Lower leg skin (tissue), 4 donors: ENCODE measurements at regions not wholly inside any gene's neighbourhood (a gene's known extent, or its start where the extent isn't known, plus 50 kb on each side); places are given as distances from the start of the nearest gene placed in this dataset.

ENCODE experiments used
- DNase-seq, 2 donors: peaks; one replicate each; pipeline ENCODE4 v3.0.0-alpha.2; 2019; ENCODE audit warnings: low spot score in 2 of 2
- H3K4me3 ChIP-seq: fragments of 200-600 bp; sonication (generic); 2 replicates; pipeline ENCODE4 v1.5.1; 2017; ENCODE audit warnings: mild to moderate bottlenecking, low read depth; ENCODE audit not compliant: poor library complexity, severe bottlenecking
- POLR2A ChIP-seq, 2 donors: fragments of 450-650 bp; IDR thresholded peaks; one replicate each; pipeline ENCODE4 v1.6.1; 2016 to 2017; ENCODE audit warnings: antibody characterized with exemption in 2 of 2, mild to moderate bottlenecking in 1 of 2, moderate library complexity in 1 of 2
- WGBS, 2 donors: methylation state at CpG; one replicate each; pipeline ENCODE4 v1.1.5; 2018; 5-methylcytosine and 5-hydroxymethylcytosine counted together
- intact Hi-C: fragments of 100-400 bp; cut with DNase I; formaldehyde crosslinking; loops from one replicate; pipeline ENCODE4 v1.15.0; 2023; ENCODE audit warnings: low total_unique reads
- TF ChIP-seq, protein P1 (sequence below), 3 donors: fragments of 450-650 bp; IDR thresholded peaks; one replicate each; pipeline ENCODE4 v1.5.1; 2016; ENCODE audit warnings: antibody characterized with exemption in 3 of 3, mild to moderate bottlenecking in 3 of 3, moderate library complexity in 2 of 3

DNA sequence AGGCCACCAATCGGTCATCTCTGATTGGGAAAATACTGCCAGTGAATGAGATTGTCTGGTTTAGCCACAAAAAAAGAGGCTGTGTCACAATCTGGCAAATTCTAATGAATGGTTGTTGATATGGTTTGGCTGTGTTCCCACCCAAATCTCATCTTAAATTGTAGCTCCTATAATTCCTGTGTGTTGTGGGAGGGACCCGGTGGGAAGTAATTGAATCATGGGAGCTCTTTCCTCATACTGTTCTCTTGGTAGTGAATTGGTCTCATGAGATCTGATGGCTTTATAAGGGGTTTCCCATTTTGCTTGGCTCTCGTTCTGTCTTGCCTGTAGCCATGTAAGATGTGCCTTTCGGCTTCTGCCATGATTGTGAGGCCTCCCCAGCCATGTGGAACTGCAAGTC lies 838.3 kb downstream of the SLC4A3 start:
- H3K4me3 ChIP-seq: no peak overlapping the region
- intact Hi-C loops: no loop called here
- TF ChIP-seq POLR2A (IDR thresholded peaks at IDR 0.05): no peak
- TF ChIP-seq, protein P1, sequence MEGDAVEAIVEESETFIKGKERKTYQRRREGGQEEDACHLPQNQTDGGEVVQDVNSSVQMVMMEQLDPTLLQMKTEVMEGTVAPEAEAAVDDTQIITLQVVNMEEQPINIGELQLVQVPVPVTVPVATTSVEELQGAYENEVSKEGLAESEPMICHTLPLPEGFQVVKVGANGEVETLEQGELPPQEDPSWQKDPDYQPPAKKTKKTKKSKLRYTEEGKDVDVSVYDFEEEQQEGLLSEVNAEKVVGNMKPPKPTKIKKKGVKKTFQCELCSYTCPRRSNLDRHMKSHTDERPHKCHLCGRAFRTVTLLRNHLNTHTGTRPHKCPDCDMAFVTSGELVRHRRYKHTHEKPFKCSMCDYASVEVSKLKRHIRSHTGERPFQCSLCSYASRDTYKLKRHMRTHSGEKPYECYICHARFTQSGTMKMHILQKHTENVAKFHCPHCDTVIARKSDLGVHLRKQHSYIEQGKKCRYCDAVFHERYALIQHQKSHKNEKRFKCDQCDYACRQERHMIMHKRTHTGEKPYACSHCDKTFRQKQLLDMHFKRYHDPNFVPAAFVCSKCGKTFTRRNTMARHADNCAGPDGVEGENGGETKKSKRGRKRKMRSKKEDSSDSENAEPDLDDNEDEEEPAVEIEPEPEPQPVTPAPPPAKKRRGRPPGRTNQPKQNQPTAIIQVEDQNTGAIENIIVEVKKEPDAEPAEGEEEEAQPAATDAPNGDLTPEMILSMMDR (IDR thresholded peaks at IDR 0.05): no peak
- no peak for DNase-seq
- 43 to 76% methylated on average over 4 of the region's 4 CpGs for WGBS, 2 donors

DNA sequence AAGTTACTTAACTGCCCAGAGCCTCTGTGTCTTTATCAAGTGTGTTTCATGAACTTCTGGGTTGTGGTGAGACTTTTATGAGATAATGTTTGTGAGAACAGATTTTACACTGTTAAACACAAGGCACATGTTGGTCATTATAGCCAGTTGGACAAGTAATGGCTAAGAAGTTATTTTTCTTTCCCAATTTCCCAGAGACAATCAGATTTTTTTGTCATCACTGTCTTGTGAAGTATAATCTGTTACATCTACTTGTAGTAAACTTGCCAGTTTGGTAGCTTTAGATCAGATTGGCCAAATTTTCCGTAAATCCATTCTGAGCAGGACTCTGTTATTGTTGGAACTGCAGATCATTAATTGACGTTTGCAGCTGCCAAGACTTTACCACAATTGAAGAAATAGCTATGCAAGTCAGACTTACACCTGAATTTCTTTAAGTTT lies 838.8 kb downstream of the SLC4A3 start:
- 14 to 16% methylated on average over 2 of the region's 2 CpGs for whole genome bisulfite sequencing, 2 donors

DNA sequence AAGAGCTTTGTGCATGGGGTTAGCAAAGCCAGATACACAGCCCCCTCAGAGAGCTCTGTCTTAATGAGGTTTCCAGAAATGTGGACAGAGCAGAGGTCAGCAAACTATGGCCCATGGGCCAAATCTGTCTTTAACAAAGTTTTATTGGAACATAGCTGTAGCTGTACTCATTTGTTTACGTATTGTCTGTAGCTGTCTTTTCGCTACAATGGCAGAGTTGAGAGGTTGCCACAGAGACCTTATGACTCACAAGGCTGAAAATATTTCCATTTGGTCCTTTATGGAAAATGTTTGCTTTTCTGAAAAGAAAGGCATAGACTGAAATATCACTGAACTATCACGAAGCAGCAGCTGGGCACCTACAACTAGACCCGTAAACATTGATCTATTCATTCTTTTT lies 841.8 kb downstream of the SLC4A3 start:
- intact Hi-C loops: no loop called here
- H3K4me3 ChIP-seq: no peak overlapping the region
- TF ChIP-seq, protein P1 (IDR thresholded peaks at IDR 0.05): no peak
- no peak for TF ChIP-seq POLR2A (IDR thresholded peaks at IDR 0.05)
- WGBS, 2 donors: 84 to 89% methylated on average over 4 of the region's 4 CpGs
- DNase-seq: no peak

More for the DNA sequence above, 838.8 kb downstream of the SLC4A3 start:
- no peak for DNase-seq
- no peak overlapping the region for H3K4me3 ChIP-seq
- intact Hi-C loops: no loop called here
- no peak for TF ChIP-seq POLR2A (IDR thresholded peaks at IDR 0.05)
- TF ChIP-seq, protein P1 (IDR thresholded peaks at IDR 0.05): no peak

DNA sequence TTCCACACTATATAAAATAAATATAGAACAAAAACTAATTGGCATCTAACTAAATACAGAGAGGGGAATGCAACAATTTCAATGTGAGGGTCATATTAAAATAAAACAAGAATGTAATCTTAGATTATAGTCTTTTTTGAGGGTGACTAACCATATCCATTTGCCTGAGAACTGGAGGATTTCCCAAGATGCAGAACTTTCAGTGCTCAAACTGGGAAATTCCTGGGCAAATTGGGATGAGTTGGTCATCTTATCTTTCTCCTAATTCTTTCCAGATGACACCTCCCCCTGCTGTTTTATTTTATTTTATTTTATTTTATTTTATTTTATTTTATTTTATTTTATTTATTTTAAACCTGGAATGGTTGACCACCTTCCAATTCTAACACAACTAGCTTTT lies 846.2 kb downstream of the SLC4A3 start:
- H3K4me3 ChIP-seq: no peak overlapping the region
- no peak for TF ChIP-seq POLR2A (IDR thresholded peaks at IDR 0.05)
- TF ChIP-seq, protein P1 (IDR thresholded peaks at IDR 0.05): no peak
- intact Hi-C loops: no loop called here
- DNase-seq: no peak

DNA sequence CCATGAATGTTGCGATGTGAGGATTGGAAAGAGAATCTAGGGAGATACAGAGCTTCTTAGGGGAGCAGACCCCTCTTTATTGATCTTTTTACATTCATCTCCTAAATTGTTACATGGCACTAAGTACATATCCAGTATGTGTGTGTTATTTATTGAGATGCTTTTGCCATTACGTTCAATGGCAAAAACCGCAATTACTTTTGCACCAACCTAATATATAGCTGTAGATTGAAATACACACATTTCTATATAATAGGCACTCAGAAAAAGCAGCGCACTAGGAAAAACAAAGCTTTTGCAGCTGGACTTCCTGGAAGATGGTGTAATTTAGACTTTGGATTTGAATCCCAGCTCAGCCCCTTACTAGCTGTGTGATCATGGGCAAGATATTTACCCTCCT lies 849.4 kb downstream of the SLC4A3 start:
- TF ChIP-seq, protein P1 (IDR thresholded peaks at IDR 0.05): no peak
- no peak for TF ChIP-seq POLR2A (IDR thresholded peaks at IDR 0.05)
- DNase-seq: no peak
- WGBS, 2 donors: 70 to 89% methylated on average over 4 of the region's 4 CpGs
- intact Hi-C loops: no loop called here
- no peak overlapping the region for H3K4me3 ChIP-seq

DNA sequence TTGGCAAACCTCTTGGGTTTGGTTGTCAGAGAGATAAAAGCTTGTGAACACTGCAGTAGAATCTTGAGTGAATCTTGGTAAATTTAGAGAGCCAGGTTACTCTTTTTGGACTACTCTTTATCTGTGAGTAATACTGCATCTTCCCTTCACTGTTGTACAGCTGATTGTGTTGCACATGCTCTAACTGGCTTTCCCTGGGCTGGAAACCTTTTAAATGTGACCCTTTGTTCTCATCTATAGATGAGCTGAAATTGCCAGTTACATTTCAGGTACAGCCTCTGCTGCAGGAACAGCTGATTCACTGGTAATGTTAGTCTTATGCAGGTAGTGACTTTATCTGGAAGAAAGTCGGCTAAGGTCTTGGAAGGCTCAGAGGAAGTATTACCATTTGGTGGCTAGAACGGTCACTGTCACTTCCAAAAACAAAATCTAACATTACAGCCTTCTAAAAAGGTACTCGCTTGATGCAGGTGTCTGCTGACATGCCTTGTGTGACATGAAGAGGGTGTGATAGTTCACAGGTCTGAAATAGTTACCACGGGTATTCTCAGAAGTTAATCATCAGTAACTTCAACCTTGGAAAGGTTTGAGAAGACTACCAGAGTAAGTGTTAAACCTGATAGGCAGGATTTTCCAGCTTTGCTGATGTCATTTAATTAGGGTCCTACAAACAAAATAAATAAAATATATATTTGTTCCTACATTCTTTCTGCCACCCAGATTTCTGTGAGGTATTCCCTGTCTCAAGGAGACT lies 851.1 kb downstream of the SLC4A3 start:
- WGBS, 2 donors: 50 to 69% methylated on average over 4 of the region's 4 CpGs
- DNase-seq: no peak
- no peak for TF ChIP-seq POLR2A (IDR thresholded peaks at IDR 0.05)
- TF ChIP-seq, protein P1 (IDR thresholded peaks at IDR 0.05): no peak
- no peak overlapping the region for H3K4me3 ChIP-seq
- intact Hi-C loops: no loop called here
